ENCODE measurements at regions not wholly inside any gene's neighbourhood (a gene's known extent, or its start where the extent isn't known, plus 50 kb on each side); places are given as distances from the start of the nearest gene placed in this dataset.

GRCh38 chr15:34679291-34679690 lies 75.5 kb downstream of the GJD2 start:
- DNase-seq (ENCODE audit: low read depth, low spot score) = no peak
- intact Hi-C loops (cut with micrococcal nuclease) = no loop called here
- Histone ChIP-seq H3K4me2 (ENCODE audit: insufficient read depth, low read length) (no peak overlapping the region), H3K9me3 (replicated peaks; ENCODE audit: control insufficient read depth, insufficient read depth, low read length) (no peaks in the 10 kb centered on the region), H3K4me3 (replicated peaks in 1 of 3; ENCODE audit: insufficient read depth in 1 of 3, low read depth in 1 of 3, low read length in 3 of 3) (no peak overlapping the region), H3K27me3 (ENCODE audit: control insufficient read depth in 2 of 2, insufficient read depth in 2 of 2, low read length in 2 of 2) (no peaks in the 10 kb centered on the region), H3K36me3 (ENCODE audit: control insufficient read depth in 2 of 2, extremely low read depth in 1 of 2, insufficient read depth in 2 of 2, low read length in 2 of 2) (no peaks in the 10 kb centered on the region), H2AFZ (ENCODE audit: low read depth, low read length) (no peak overlapping the region), H3K79me2 (ENCODE audit: control insufficient read depth, insufficient read depth, low read length) (no peaks in the 10 kb centered on the region), H3K9ac (replicated peaks; ENCODE audit: extremely low read depth, insufficient read depth, low read length) (no peak overlapping the region), H4K20me1 (replicated peaks; ENCODE audit: control insufficient read depth, extremely low read depth, insufficient read depth, low read length) (no peaks in the 10 kb centered on the region), H3K9me1 (replicated peaks; ENCODE audit: control insufficient read depth, extremely low read depth, insufficient read depth, low read length) (no peaks in the 10 kb centered on the region), H3K27ac (ENCODE audit: insufficient read depth, low read depth, low read length) (no peak overlapping the region), H3K4me1 (ENCODE audit: control insufficient read depth, extremely low read depth, insufficient read depth, low read length) (peaks cover 12% of the 10 kb centered on the region)
- dilution Hi-C loops (cut with MboI; ENCODE audit: extremely low pct_ligation_motif_present, low sequenced_read_pairs) = no loop called here
- no peak for FAIRE-seq
- TF ChIP-seq MYC (IDR thresholded peaks at IDR 0.05; ENCODE audit: low read depth, low read length) = no peak
- TF ChIP-seq EZH2 (IDR thresholded peaks at IDR 0.05; ENCODE audit: borderline replicate concordance, low read depth, low read length, severe bottlenecking) = no peak
- TF ChIP-seq FOS (IDR thresholded peaks at IDR 0.05; ENCODE audit: borderline replicate concordance, insufficient read depth, low read length) = no peak
- no peak for TF ChIP-seq GATA2 (IDR thresholded peaks at IDR 0.05; ENCODE audit: insufficient read depth, insufficient read length, low read depth, low read length)
- TF ChIP-seq MAX (IDR thresholded peaks at IDR 0.05; ENCODE audit: insufficient read depth, insufficient read length) = no peak
- TF ChIP-seq JUN (IDR thresholded peaks at IDR 0.05; ENCODE audit: borderline replicate concordance, insufficient read depth, insufficient read length, low read depth) = no peak
- POLR2A ChIA-PET = no interaction called here
- CTCF ChIA-PET = no interaction called here
- BruUV-seq (replicated peaks) = no TSS peak

- Histone ChIP-seq H3K4me3 (replicated peaks in 1 of 3; ENCODE audit: insufficient read depth in 1 of 3, low read depth in 1 of 3, low read length in 3 of 3) (no peak overlapping the region), H3K79me2 (ENCODE audit: control insufficient read depth, insufficient read depth, low read length) (no peaks in the 10 kb centered on the region), H3K36me3 (ENCODE audit: control insufficient read depth in 2 of 2, extremely low read depth in 1 of 2, insufficient read depth in 2 of 2, low read length in 2 of 2) (no peaks in the 10 kb centered on the region), H3K9ac (replicated peaks; ENCODE audit: extremely low read depth, insufficient read depth, low read length) (no peak overlapping the region), H3K9me3 (replicated peaks; ENCODE audit: control insufficient read depth, insufficient read depth, low read length) (no peaks in the 10 kb centered on the region), H3K27ac (ENCODE audit: insufficient read depth, low read depth, low read length) (no peak overlapping the region), H2AFZ (ENCODE audit: low read depth, low read length) (no peak overlapping the region), H3K27me3 (ENCODE audit: control insufficient read depth in 2 of 2, insufficient read depth in 2 of 2, low read length in 2 of 2) (no peaks in the 10 kb centered on the region), H3K4me1 (ENCODE audit: control insufficient read depth, extremely low read depth, insufficient read depth, low read length) (no peaks in the 10 kb centered on the region), H4K20me1 (replicated peaks; ENCODE audit: control insufficient read depth, extremely low read depth, insufficient read depth, low read length) (no peaks in the 10 kb centered on the region), H3K9me1 (replicated peaks; ENCODE audit: control insufficient read depth, extremely low read depth, insufficient read depth, low read length) (no peaks in the 10 kb centered on the region), H3K4me2 (ENCODE audit: insufficient read depth, low read length) (no peak overlapping the region)
- intact Hi-C loops (cut with micrococcal nuclease) = no loop called here
- no TSS peak for BruUV-seq (replicated peaks)
- no peak for TF ChIP-seq POLR2A (IDR thresholded peaks at IDR 0.05; ENCODE audit: low read depth, low read length)
- TF ChIP-seq EZH2 (IDR thresholded peaks at IDR 0.05; ENCODE audit: borderline replicate concordance, low read depth, low read length, severe bottlenecking) = no peak
- TF ChIP-seq POLR2AphosphoS5 (IDR thresholded peaks at IDR 0.05; ENCODE audit: insufficient read depth, low read depth, low read length) = no peak
- no peak for TF ChIP-seq FOS (IDR thresholded peaks at IDR 0.05; ENCODE audit: borderline replicate concordance, insufficient read depth, low read length)
- no peak for TF ChIP-seq MAX (IDR thresholded peaks at IDR 0.05; ENCODE audit: insufficient read depth, insufficient read length)
- TF ChIP-seq MYC (IDR thresholded peaks at IDR 0.05; ENCODE audit: low read depth, low read length) = no peak
- TF ChIP-seq, protein P1, sequence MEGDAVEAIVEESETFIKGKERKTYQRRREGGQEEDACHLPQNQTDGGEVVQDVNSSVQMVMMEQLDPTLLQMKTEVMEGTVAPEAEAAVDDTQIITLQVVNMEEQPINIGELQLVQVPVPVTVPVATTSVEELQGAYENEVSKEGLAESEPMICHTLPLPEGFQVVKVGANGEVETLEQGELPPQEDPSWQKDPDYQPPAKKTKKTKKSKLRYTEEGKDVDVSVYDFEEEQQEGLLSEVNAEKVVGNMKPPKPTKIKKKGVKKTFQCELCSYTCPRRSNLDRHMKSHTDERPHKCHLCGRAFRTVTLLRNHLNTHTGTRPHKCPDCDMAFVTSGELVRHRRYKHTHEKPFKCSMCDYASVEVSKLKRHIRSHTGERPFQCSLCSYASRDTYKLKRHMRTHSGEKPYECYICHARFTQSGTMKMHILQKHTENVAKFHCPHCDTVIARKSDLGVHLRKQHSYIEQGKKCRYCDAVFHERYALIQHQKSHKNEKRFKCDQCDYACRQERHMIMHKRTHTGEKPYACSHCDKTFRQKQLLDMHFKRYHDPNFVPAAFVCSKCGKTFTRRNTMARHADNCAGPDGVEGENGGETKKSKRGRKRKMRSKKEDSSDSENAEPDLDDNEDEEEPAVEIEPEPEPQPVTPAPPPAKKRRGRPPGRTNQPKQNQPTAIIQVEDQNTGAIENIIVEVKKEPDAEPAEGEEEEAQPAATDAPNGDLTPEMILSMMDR (IDR thresholded peaks at IDR 0.05; ENCODE audit: extremely low read depth in 1 of 2, insufficient read depth in 1 of 2, low read depth in 1 of 2, low read length in 2 of 2) = no peak
- no peak for TF ChIP-seq JUN (IDR thresholded peaks at IDR 0.05; ENCODE audit: borderline replicate concordance, insufficient read depth, insufficient read length, low read depth)
- TF ChIP-seq GATA2 (IDR thresholded peaks at IDR 0.05; ENCODE audit: insufficient read depth, insufficient read length, low read depth, low read length) = no peak
- DNase-seq (ENCODE audit: low read depth, low spot score) (no peak), FAIRE-seq (no peak)
- POLR2A ChIA-PET = no interaction called here
- CTCF ChIA-PET = interaction anchor here (0.5 to 1.6 kb wide), 2 partner anchors 9 to 307 kb away, joined by 3 to 4 read pairs; no protein-coding TSS in a partner anchor
- dilution Hi-C loops (cut with MboI; ENCODE audit: extremely low pct_ligation_motif_present, low sequenced_read_pairs) = no loop called here
Observed at GRCh38 chr15:34673241-34673640, 81.6 kb downstream of the GJD2 start.
